DMS79 treated with DMSO at 0.1 percent for 48 hours (cell line): ENCODE measurements at regions not wholly inside any gene's neighbourhood (a gene's known extent, or its start where the extent isn't known, plus 50 kb on each side); places are given as distances from the start of the nearest gene placed in this dataset.

Experiments used
- DNase-seq: peaks from one replicate; lab custom pipeline; 2025; lab: John Stamatoyannopoulos, UW

- no peak for DNase-seq
Observed at GRCh38 chr7:68009716-68010115, 1013.1 kb downstream of the TYW1 start.

- peak; percentile 5 for DNase-seq
Observed at GRCh38 chr7:68014031-68014736, 1017.6 kb downstream of the TYW1 start.

GRCh38 chr7:68015122-68015977, 1018.7 kb downstream of the TYW1 start:
- no peak for DNase-seq

GRCh38 chr7:68015978-68016532, 1019.4 kb downstream of the TYW1 start:
- DNase-seq: no peak

- DNase-seq: no peak
Observed at GRCh38 chr7:68020102-68020501, 1023.5 kb downstream of the TYW1 start.

- no peak for DNase-seq
Observed at GRCh38 chr7:68025369-68025768, 1028.7 kb downstream of the TYW1 start.

- DNase-seq: no peak
Observed at GRCh38 chr7:68030530-68030929, 1033.9 kb downstream of the TYW1 start.

- peak; percentile 19 for DNase-seq
Observed at GRCh38 chr7:68031180-68031943, 1034.7 kb downstream of the TYW1 start.

- no peak for DNase-seq
Observed at GRCh38 chr7:68038621-68039314, 1042.1 kb downstream of the TYW1 start.

- DNase-seq: no peak
Observed at GRCh38 chr7:68041554-68041953, 1044.9 kb downstream of the TYW1 start.

GRCh38 chr7:68043546-68043945, 1046.9 kb downstream of the TYW1 start:
- no peak for DNase-seq

GRCh38 chr7:68050627-68051026, 1054.0 kb downstream of the TYW1 start:
- DNase-seq: no peak

- no peak for DNase-seq
Observed at GRCh38 chr7:68058014-68058413, 1061.4 kb downstream of the TYW1 start.

- DNase-seq: no peak
Observed at GRCh38 chr7:68063171-68063570, 1066.5 kb downstream of the TYW1 start.

- DNase-seq: peak; percentile 23
Observed at GRCh38 chr7:68065581-68065980, 1068.9 kb downstream of the TYW1 start.

- no peak for DNase-seq
Observed at GRCh38 chr7:68067845-68068244, 1071.2 kb downstream of the TYW1 start.

- no peak for DNase-seq
Observed at GRCh38 chr7:68070992-68071391, 1074.4 kb downstream of the TYW1 start.

- DNase-seq: no peak
Observed at GRCh38 chr7:68073701-68074100, 1077.1 kb downstream of the TYW1 start.

- no peak for DNase-seq
Observed at GRCh38 chr7:68074242-68074641, 1077.6 kb downstream of the TYW1 start.

GRCh38 chr7:68078157-68078710, 1081.6 kb downstream of the TYW1 start:
- DNase-seq: no peak
